NCI-H128 (cell line): ENCODE measurements at regions not wholly inside any gene's neighbourhood (a gene's known extent, or its start where the extent isn't known, plus 50 kb on each side); places are given as distances from the start of the nearest gene placed in this dataset.

Source experiments
- DNase-seq: peaks from one replicate; lab custom pipeline; 2025; ENCODE audit not compliant: unreplicated experiment; lab: John Stamatoyannopoulos, UW

- no peak for DNase-seq
These were observed 136.6 kb downstream of the RNF152 start for GRCh38 chr18:61756244-61756643.

GRCh38 chr18:61755555-61755954, 137.3 kb downstream of the RNF152 start:
- no peak for DNase-seq

- no peak for DNase-seq
These were observed 138.7 kb downstream of the RNF152 start for GRCh38 chr18:61754039-61754583.

GRCh38 chr18:61753373-61753772, 139.4 kb downstream of the RNF152 start:
- DNase-seq, result no peak

GRCh38 chr18:61752973-61753372, 139.8 kb downstream of the RNF152 start:
- no peak for DNase-seq

GRCh38 chr18:61750840-61751668, 141.8 kb downstream of the RNF152 start:
- DNase-seq, result no peak

GRCh38 chr18:61749546-61749945, 143.3 kb downstream of the RNF152 start:
- no peak for DNase-seq

GRCh38 chr18:61749031-61749430, 143.8 kb downstream of the RNF152 start:
- DNase-seq, result no peak

GRCh38 chr18:61748004-61748403, 144.8 kb downstream of the RNF152 start:
- no peak for DNase-seq

GRCh38 chr18:61743775-61744531, 148.9 kb downstream of the RNF152 start:
- no peak for DNase-seq

- no peak for DNase-seq
These were observed 150.0 kb downstream of the RNF152 start for GRCh38 chr18:61742565-61743429.

GRCh38 chr18:61741881-61742454, 150.8 kb downstream of the RNF152 start:
- no peak for DNase-seq

- no peak for DNase-seq
These were observed 154.3 kb downstream of the RNF152 start for GRCh38 chr18:61738488-61738887.

- DNase-seq, result no peak
These were observed 154.8 kb downstream of the RNF152 start for GRCh38 chr18:61738042-61738441.

- DNase-seq, result no peak
These were observed 156.7 kb downstream of the RNF152 start for GRCh38 chr18:61736133-61736532.

GRCh38 chr18:61735564-61736102, 157.2 kb downstream of the RNF152 start:
- DNase-seq, result no peak

- no peak for DNase-seq
These were observed 158.4 kb downstream of the RNF152 start for GRCh38 chr18:61734396-61734795.

GRCh38 chr18:61732854-61733253, 160.0 kb downstream of the RNF152 start:
- DNase-seq, result no peak

GRCh38 chr18:61731693-61732376, 161.0 kb downstream of the RNF152 start:
- DNase-seq, result no peak

GRCh38 chr18:61731178-61731577, 161.6 kb downstream of the RNF152 start:
- no peak for DNase-seq
